Body of pancreas (tissue), 4 donors: ENCODE measurements at regions not wholly inside any gene's neighbourhood (a gene's known extent, or its start where the extent isn't known, plus 50 kb on each side); places are given as distances from the start of the nearest gene placed in this dataset.

Experiments
- ATAC-seq: fragments of 150-250 bp; one replicate; pipeline ENCODE4 v1.9.1; 2016
- DNase-seq, 4 donors: peaks; one replicate each; pipeline ENCODE4 v3.0.0-alpha.2; 2019
- H3K27ac ChIP-seq, 4 donors: fragments of 200-600 bp; sonication (generic); 1 replicate in 3 of 4; 2 replicates in 1 of 4; pipeline versions ENCODE4 v1.5.1 to v1.6.1; 2016 to 2019; ENCODE audit warnings: mild to moderate bottlenecking in 1 of 4, mixed read lengths in 1 of 4, moderate library complexity in 1 of 4
- H3K27me3 ChIP-seq, 2 donors: fragments of 200-600 bp; sonication (generic); one replicate each; pipeline ENCODE4 v1.6.0; 2016; ENCODE audit warnings: mild to moderate bottlenecking in 1 of 2
- H3K36me3 ChIP-seq, 2 donors: fragments of 200-600 bp; sonication (generic); replicated peaks in 1 of 2; 2 replicates each; pipeline ENCODE4 v1.5.1; 2016; ENCODE audit warnings: low read depth in 2 of 2; ENCODE audit not compliant: insufficient read depth in 1 of 2
- H3K4me1 ChIP-seq: fragments of 200-600 bp; sonication (generic); one replicate; pipeline ENCODE4 v1.6.0; 2016
- H3K4me3 ChIP-seq, 2 donors: fragments of 200-600 bp; sonication (generic); 1 replicate in 1 of 2; 2 replicates in 1 of 2; pipeline ENCODE4 v1.5.1; 2016 to 2019
- H3K9me3 ChIP-seq, 3 donors: fragments of 200-600 bp; sonication (generic); 1 replicate in 2 of 3; 2 replicates in 1 of 3; pipeline ENCODE4 v1.5.1; 2016
- CTCF ChIP-seq, 7 experiments: fragments of 450-650 bp in 4 of 7; fragments of 200-600 bp in 3 of 7; sonication (generic) in 3 of 7; IDR thresholded peaks; one replicate each; pipeline ENCODE4 v1.5.1; 2016 to 2019; ENCODE audit warnings: antibody characterized with exemption in 7 of 7
- POLR2A ChIP-seq, 3 donors: fragments of 450-650 bp; IDR thresholded peaks; one replicate each; pipeline ENCODE4 v1.6.1; 2016; ENCODE audit warnings: antibody characterized with exemption in 3 of 3, mild to moderate bottlenecking in 2 of 3
- WGBS, 2 donors: methylation state at CpG; one replicate each; pipeline ENCODE4 v1.1.5; 2017; 5-methylcytosine and 5-hydroxymethylcytosine counted together
- intact Hi-C: fragments of 100-400 bp; cut with DNase I; formaldehyde crosslinking; loops from one replicate; pipeline ENCODE4 v1.15.1; 2023

GRCh38 chr22:47694536-47695130, 932.2 kb downstream of the TBC1D22A start:
- 57 to 72% methylated on average over 4 of the region's 4 CpGs for WGBS, 2 donors
- Histone ChIP-seq H3K4me1 (no peaks in the 10 kb centered on the region), H3K4me3 (no peak overlapping the region), H3K36me3 (no peaks in the 10 kb centered on the region), H3K27me3 (no peaks in the 10 kb centered on the region), H3K9me3 (no peaks in the 10 kb centered on the region), H3K27ac (no peak overlapping the region)
- intact Hi-C loops: no loop called here
- ATAC-seq: no peak
- TF ChIP-seq CTCF (IDR thresholded peaks at IDR 0.05) (no peak), POLR2A (IDR thresholded peaks at IDR 0.05) (no peak)
- no peak for DNase-seq

DNA sequence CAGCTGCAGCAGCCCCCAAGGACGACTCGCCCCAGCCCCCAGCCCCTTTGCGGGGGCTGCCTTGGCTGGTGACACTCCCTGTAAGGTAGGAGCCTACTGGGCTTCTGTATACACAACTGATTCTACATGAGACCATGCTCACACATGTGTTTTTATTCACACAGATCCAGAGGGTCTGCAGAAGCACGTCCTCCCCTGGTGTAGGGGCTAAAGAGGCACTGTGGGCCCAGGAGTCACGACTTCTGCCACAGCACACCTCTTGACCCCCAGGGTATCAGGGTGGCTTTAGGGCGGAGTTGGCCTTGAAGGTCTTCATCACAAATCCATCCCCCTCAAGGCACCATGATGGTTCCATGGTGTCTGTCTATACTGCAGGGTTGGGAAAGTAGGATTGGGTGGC, 931.2 kb downstream of the TBC1D22A start:
- ATAC-seq: no peak
- intact Hi-C loops: no loop called here
- Histone ChIP-seq H3K27me3 (no peaks in the 10 kb centered on the region), H3K4me3 (no peak overlapping the region), H3K4me1 (no peaks in the 10 kb centered on the region), H3K36me3 (no peaks in the 10 kb centered on the region), H3K27ac (no peak overlapping the region), H3K9me3 (no peaks in the 10 kb centered on the region)
- no peak for DNase-seq
- 58 to 67% methylated on average over 6 of the region's 6 CpGs for WGBS, 2 donors
- TF ChIP-seq CTCF (IDR thresholded peaks at IDR 0.05) (no peak), POLR2A (IDR thresholded peaks at IDR 0.05) (no peak)

GRCh38 chr22:47692811-47693210, 930.4 kb downstream of the TBC1D22A start:
- H3K36me3 ChIP-seq: no peaks in the 10 kb centered on the region

GRCh38 chr22:47691152-47691895, 928.9 kb downstream of the TBC1D22A start:
- WGBS, 2 donors: 78 to 81% methylated on average over 9 to 10 of the region's 10 CpGs
- no peaks in the 10 kb centered on the region for H3K9me3 ChIP-seq
- no peaks in the 10 kb centered on the region for H3K36me3 ChIP-seq
- no peaks in the 10 kb centered on the region for H3K4me1 ChIP-seq
- no peak for TF ChIP-seq CTCF (IDR thresholded peaks at IDR 0.05)
- TF ChIP-seq POLR2A (IDR thresholded peaks at IDR 0.05): no peak
- DNase-seq: no peak
- no peak overlapping the region for H3K4me3 ChIP-seq
- no peak for ATAC-seq
- intact Hi-C loops: no loop called here
- H3K27ac ChIP-seq: no peak overlapping the region
- H3K27me3 ChIP-seq: no peaks in the 10 kb centered on the region

More at GRCh38 chr22:47692811-47693210, 930.4 kb downstream of the TBC1D22A start:
- no peak for TF ChIP-seq CTCF (IDR thresholded peaks at IDR 0.05)
- TF ChIP-seq POLR2A (IDR thresholded peaks at IDR 0.05): no peak
- no peaks in the 10 kb centered on the region for H3K4me1 ChIP-seq
- no peaks in the 10 kb centered on the region for H3K9me3 ChIP-seq
- DNase-seq (no peak), ATAC-seq (no peak)
- no peaks in the 10 kb centered on the region for H3K27me3 ChIP-seq
- intact Hi-C loops: no loop called here
- no peak overlapping the region for H3K4me3 ChIP-seq
- no peak overlapping the region for H3K27ac ChIP-seq
- WGBS, 2 donors: 58 to 61% methylated on average over 10 to 12 of the region's 12 CpGs

DNA sequence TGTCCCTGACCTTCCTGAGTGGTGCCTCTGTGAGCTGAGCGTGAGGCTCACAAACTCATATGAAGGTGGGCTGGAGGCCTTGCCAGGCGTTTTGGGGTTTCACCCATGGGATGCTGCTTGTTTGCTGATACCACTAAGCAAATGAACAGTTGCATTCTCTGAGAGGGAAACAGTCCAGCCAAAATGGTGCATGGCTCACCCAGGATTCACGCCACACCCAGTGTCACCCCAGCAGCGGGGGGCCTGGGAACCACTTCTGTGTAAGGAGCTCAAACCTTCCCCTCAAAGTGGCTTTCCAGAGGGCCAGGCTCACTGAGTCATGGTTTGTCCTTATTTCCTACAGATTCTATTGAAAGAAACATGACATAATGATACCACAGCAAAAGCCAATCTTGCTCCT, 928.1 kb downstream of the TBC1D22A start:
- ATAC-seq: no peak
- H3K27ac ChIP-seq: no peak overlapping the region
- no peak for DNase-seq
- H3K36me3 ChIP-seq: no peaks in the 10 kb centered on the region
- TF ChIP-seq CTCF (IDR thresholded peaks at IDR 0.05) (no peak), POLR2A (IDR thresholded peaks at IDR 0.05) (no peak)
- no peak overlapping the region for H3K4me3 ChIP-seq
- H3K4me1 ChIP-seq: no peaks in the 10 kb centered on the region
- H3K9me3 ChIP-seq: no peaks in the 10 kb centered on the region
- WGBS, 2 donors: 52 to 76% methylated on average over 3 to 4 of the region's 4 CpGs
- intact Hi-C loops: no loop called here
- H3K27me3 ChIP-seq: no peaks in the 10 kb centered on the region
